ENCODE measurements at regions not wholly inside any gene's neighbourhood (a gene's known extent, or its start where the extent isn't known, plus 50 kb on each side); places are given as distances from the start of the nearest gene placed in this dataset.

- in situ Hi-C loops (cut with MboI) = no loop called here
- no peak for TF ChIP-seq EZH2 (IDR thresholded peaks at IDR 0.05; ENCODE audit: insufficient read depth, poor library complexity, severe bottlenecking)
- no peak for TF ChIP-seq EZH2phosphoT487 (IDR thresholded peaks at IDR 0.05; ENCODE audit: insufficient read depth, low read depth)
- peaks cover 25% of the 10 kb centered on the region; the same call in 1 of the 2 replicates for H3F3A ChIP-seq (ENCODE audit: insufficient read depth)
- no peak overlapping the region for H3K9ac ChIP-seq
- H3K79me2 ChIP-seq (ENCODE audit: insufficient read depth) = no peaks in the 10 kb centered on the region
- no peaks in the 10 kb centered on the region for H3K9me3 ChIP-seq (ENCODE audit: low read depth)
- H3K36me3 ChIP-seq (ENCODE audit: low read depth) = no peaks in the 10 kb centered on the region
- no peaks in the 10 kb centered on the region for H3K9me2 ChIP-seq (ENCODE audit: insufficient read depth)
- no peak overlapping the region for H2AFZ ChIP-seq
- no peak overlapping the region for H3K4me3 ChIP-seq
- no peaks in the 10 kb centered on the region for H3K27me3 ChIP-seq (replicated peaks; ENCODE audit: insufficient read depth)
- peak; percentile 14 for DNase-seq
- peaks cover 21% of the 10 kb centered on the region for H3K4me1 ChIP-seq (ENCODE audit: insufficient read depth)
- 43 to 50% methylated on average over 4 of the region's 4 CpGs for WGBS, 2 experiments (ENCODE audit: low coverage in 1 of 2, low lambda C conversion rate in 2 of 2, missing lambda C conversion rate in 2 of 2)
- H4K20me1 ChIP-seq (ENCODE audit: insufficient read depth) = no peaks in the 10 kb centered on the region
- H3K27ac ChIP-seq = no peak overlapping the region
- H3K4me2 ChIP-seq (ENCODE audit: unreplicated experiment) = peak overlapping the region; percentile 21
Measured at GRCh38 chr18:34649080-34649479, 61.0 kb upstream of the DTNA start.

DNA sequence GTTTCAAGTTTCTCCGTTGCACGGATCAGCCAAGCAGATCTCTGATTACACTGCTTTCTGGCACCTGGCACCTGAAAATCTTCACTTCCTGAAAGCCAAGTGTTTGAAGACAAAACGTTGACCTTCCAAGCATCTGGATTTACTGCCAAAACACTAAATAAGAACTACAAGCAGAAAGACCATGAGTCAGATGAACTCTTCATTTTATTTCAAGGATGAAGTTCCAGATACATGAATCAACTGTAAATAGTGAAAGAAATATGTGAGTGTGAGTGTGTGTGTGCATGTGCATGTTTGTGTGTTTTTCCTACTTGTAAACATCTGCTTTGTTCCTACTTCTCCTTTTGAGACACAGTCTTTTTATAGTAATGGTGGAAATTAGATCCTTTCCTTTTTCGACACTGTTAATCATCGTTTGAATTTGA lies 60.0 kb upstream of the DTNA start:
- in situ Hi-C loops (cut with MboI) = no loop called here
- peak; percentile 77 for DNase-seq
- Histone ChIP-seq H3F3A (ENCODE audit: insufficient read depth) (peaks cover 25% of the 10 kb centered on the region; the same call in 1 of the 2 replicates), H3K9me3 (ENCODE audit: low read depth) (no peaks in the 10 kb centered on the region), H3K9me2 (ENCODE audit: insufficient read depth) (no peaks in the 10 kb centered on the region), H3K9ac (no peak overlapping the region), H3K4me3 (peak overlapping the region; percentile 1; the same call in 1 of the 2 replicates), H3K79me2 (ENCODE audit: insufficient read depth) (no peaks in the 10 kb centered on the region), H3K4me1 (ENCODE audit: insufficient read depth) (peaks cover 21% of the 10 kb centered on the region), H3K36me3 (ENCODE audit: low read depth) (no peaks in the 10 kb centered on the region), H2AFZ (no peak overlapping the region), H3K27me3 (replicated peaks; ENCODE audit: insufficient read depth) (no peaks in the 10 kb centered on the region), H3K27ac (peak overlapping the region; percentile 8; the same call in 1 of the 2 replicates), H3K4me2 (ENCODE audit: unreplicated experiment) (peak overlapping the region; percentile 59), H4K20me1 (ENCODE audit: insufficient read depth) (no peaks in the 10 kb centered on the region)
- TF ChIP-seq EZH2phosphoT487 (IDR thresholded peaks at IDR 0.05; ENCODE audit: insufficient read depth, low read depth) = no peak
- TF ChIP-seq EZH2 (IDR thresholded peaks at IDR 0.05; ENCODE audit: insufficient read depth, poor library complexity, severe bottlenecking) = no peak
- WGBS, 2 experiments (ENCODE audit: low coverage in 1 of 2, low lambda C conversion rate in 2 of 2, missing lambda C conversion rate in 2 of 2) = 43 to 50% methylated on average over 5 of the region's 5 CpGs

- TF ChIP-seq EZH2 (IDR thresholded peaks at IDR 0.05; ENCODE audit: insufficient read depth, poor library complexity, severe bottlenecking) (no peak), EZH2phosphoT487 (IDR thresholded peaks at IDR 0.05; ENCODE audit: insufficient read depth, low read depth) (no peak)
- no peak for DNase-seq
- Histone ChIP-seq H3K4me3 (no peak overlapping the region), H3K9me2 (ENCODE audit: insufficient read depth) (no peaks in the 10 kb centered on the region), H4K20me1 (ENCODE audit: insufficient read depth) (no peaks in the 10 kb centered on the region), H3K27me3 (replicated peaks; ENCODE audit: insufficient read depth) (no peaks in the 10 kb centered on the region), H3F3A (ENCODE audit: insufficient read depth) (peaks cover 25% of the 10 kb centered on the region; the same call in 1 of the 2 replicates), H3K79me2 (ENCODE audit: insufficient read depth) (no peaks in the 10 kb centered on the region), H2AFZ (no peak overlapping the region), H3K9me3 (ENCODE audit: low read depth) (no peaks in the 10 kb centered on the region), H3K36me3 (ENCODE audit: low read depth) (no peaks in the 10 kb centered on the region), H3K4me2 (ENCODE audit: unreplicated experiment) (no peak overlapping the region), H3K9ac (no peak overlapping the region), H3K27ac (no peak overlapping the region), H3K4me1 (ENCODE audit: insufficient read depth) (peaks cover 21% of the 10 kb centered on the region)
- WGBS, 2 experiments (ENCODE audit: low coverage in 1 of 2, low lambda C conversion rate in 2 of 2, missing lambda C conversion rate in 2 of 2) = 89 to 98% methylated on average over 6 of the region's 6 CpGs
- in situ Hi-C loops (cut with MboI) = no loop called here
Measured at GRCh38 chr18:34651586-34652369, 58.3 kb upstream of the DTNA start.

DNA sequence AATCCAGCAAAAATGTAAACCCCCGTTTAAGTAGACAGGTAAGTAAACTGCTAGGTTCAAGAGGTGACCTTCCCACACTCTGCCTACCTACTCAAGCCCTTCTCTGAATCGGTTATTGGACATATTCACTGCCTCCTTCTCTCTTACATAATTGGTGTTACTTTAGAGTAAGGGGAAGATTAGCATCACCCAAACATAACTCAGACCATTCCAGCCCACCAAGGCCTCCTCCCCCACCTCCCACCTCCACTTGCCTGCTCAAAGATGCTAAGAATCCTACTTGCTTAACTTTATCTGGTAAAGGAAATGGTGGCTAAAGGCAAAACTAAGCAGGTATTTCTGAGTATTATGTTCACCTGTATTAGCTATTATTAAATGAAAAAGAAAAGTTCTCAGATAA lies 55.0 kb upstream of the DTNA start:
- Histone ChIP-seq H3K9me3 (ENCODE audit: low read depth) (no peaks in the 10 kb centered on the region), H3K79me2 (ENCODE audit: insufficient read depth) (no peaks in the 10 kb centered on the region), H3K9me2 (ENCODE audit: insufficient read depth) (no peaks in the 10 kb centered on the region), H3K27me3 (replicated peaks; ENCODE audit: insufficient read depth) (no peaks in the 10 kb centered on the region), H3K4me2 (ENCODE audit: unreplicated experiment) (no peak overlapping the region), H3K27ac (no peak overlapping the region), H4K20me1 (ENCODE audit: insufficient read depth) (no peaks in the 10 kb centered on the region), H3K4me1 (ENCODE audit: insufficient read depth) (peaks cover 19% of the 10 kb centered on the region), H3K9ac (no peak overlapping the region), H3K4me3 (no peak overlapping the region), H3K36me3 (ENCODE audit: low read depth) (no peaks in the 10 kb centered on the region), H3F3A (ENCODE audit: insufficient read depth) (peaks cover 13% of the 10 kb centered on the region), H2AFZ (no peak overlapping the region)
- TF ChIP-seq EZH2phosphoT487 (IDR thresholded peaks at IDR 0.05; ENCODE audit: insufficient read depth, low read depth) (no peak), EZH2 (IDR thresholded peaks at IDR 0.05; ENCODE audit: insufficient read depth, poor library complexity, severe bottlenecking) (no peak)
- 92 to 95% methylated on average over 2 of the region's 2 CpGs for WGBS, 2 experiments (ENCODE audit: low coverage in 1 of 2, low lambda C conversion rate in 2 of 2, missing lambda C conversion rate in 2 of 2)
- DNase-seq = no peak
- in situ Hi-C loops (cut with MboI) = no loop called here
